H1 (cell line): ENCODE measurements at regions not wholly inside any gene's neighbourhood (a gene's known extent, or its start where the extent isn't known, plus 50 kb on each side); places are given as distances from the start of the nearest gene placed in this dataset.

Source experiments
- CTCF ChIA-PET: fragments of 300-600 bp; sonication (Branson Sonifier 250); formaldehyde crosslinking; loops from one replicate; lab custom pipeline; 2021; ENCODE audit not compliant: partially characterized antibody; lab: Charles Lee
- POLR2A ChIA-PET: fragments of 300-600 bp; sonication (Branson Sonifier 250); formaldehyde crosslinking; loops from one replicate; lab custom pipeline; 2021; ENCODE audit warnings: inconsistent platforms; ENCODE audit not compliant: partially characterized antibody; lab: Charles Lee
- DNase-seq, 2 experiments: peaks; one replicate each; pipeline versions ENCODE4 v3.0.0 to v3.0.0-alpha.2; 2010 to 2022; ENCODE audit warnings: low spot score in 2 of 2, low read depth in 1 of 2, mixed read lengths in 1 of 2
- FAIRE-seq: peaks from 2 replicates; lab custom pipeline; 2011; peaks lifted over from hg19 to GRCh38; lab: Jason Lieb, UNC
- H2AFZ ChIP-seq: 2 replicates; pipeline ENCODE4 v1.8.1; 2012; ENCODE audit warnings: low read length, inconsistent platforms
- H2AK5ac ChIP-seq: 2 replicates; pipeline ENCODE4 v1.6.1; 2013; ENCODE audit warnings: low read depth, low read length
- H2BK120ac ChIP-seq: replicated peaks from 2 replicates; pipeline ENCODE3; 2013; ENCODE audit warnings: low read depth, low read length, inconsistent platforms
- H2BK12ac ChIP-seq: 2 replicates; pipeline ENCODE4 v1.6.1; 2013; ENCODE audit warnings: low read depth, low read length
- H2BK15ac ChIP-seq: 2 replicates; pipeline ENCODE4 v1.6.1; 2013; ENCODE audit warnings: low read length
- H2BK20ac ChIP-seq: 2 replicates; pipeline ENCODE4 v1.6.1; 2013; ENCODE audit warnings: low read length
- H2BK5ac ChIP-seq: 2 replicates; pipeline ENCODE4 v1.6.1; 2013; ENCODE audit warnings: low read depth, low read length
- H3K14ac ChIP-seq: 2 replicates; pipeline ENCODE4 v1.6.1; 2013; ENCODE audit warnings: inconsistent platforms; ENCODE audit not compliant: insufficient read length
- H3K18ac ChIP-seq: 2 replicates; pipeline ENCODE4 v1.6.1; 2013; ENCODE audit warnings: low read length; ENCODE audit errors: extremely low read depth
- H3K23ac ChIP-seq: 2 replicates; pipeline ENCODE4 v1.6.1; 2013; ENCODE audit warnings: inconsistent platforms; ENCODE audit not compliant: insufficient read length
- H3K23me2 ChIP-seq: 2 replicates; pipeline ENCODE4 v1.6.1; 2013; ENCODE audit warnings: low read depth, low read length
- H3K27ac ChIP-seq: 2 replicates; pipeline ENCODE4 v1.6.1; 2011; ENCODE audit warnings: low read depth, low read length, inconsistent platforms
- H3K27me3 ChIP-seq, 4 experiments: replicated peaks in 1 of 4; 1 replicate in 1 of 4; 2 replicates in 3 of 4; pipeline versions ENCODE4 v1.6.1 to v1.8.1; 2011 to 2013; ENCODE audit warnings: low read length in 3 of 4, mild to moderate bottlenecking in 3 of 4, inconsistent platforms in 2 of 4, mixed read lengths in 2 of 4, moderate library complexity in 1 of 4; ENCODE audit not compliant: control insufficient read depth in 3 of 4, insufficient read depth in 3 of 4; ENCODE audit errors: extremely low read depth in 1 of 4
- H3K36me3 ChIP-seq, 4 experiments: 2 replicates each; pipeline versions ENCODE4 v1.6.1 to v1.8.1; 2011 to 2013; ENCODE audit warnings: mild to moderate bottlenecking in 4 of 4, low read length in 3 of 4, moderate library complexity in 2 of 4, control low read depth in 1 of 4, inconsistent platforms in 1 of 4; ENCODE audit not compliant: insufficient read depth in 4 of 4, control insufficient read depth in 2 of 4
- H3K4ac ChIP-seq: replicated peaks from 2 replicates; pipeline ENCODE3; 2013; ENCODE audit warnings: low read length, low read depth, mixed read lengths, inconsistent platforms; ENCODE audit not compliant: insufficient read length
- H3K4me1 ChIP-seq, 4 experiments: replicated peaks in 1 of 4; 1 replicate in 1 of 4; 2 replicates in 3 of 4; pipeline versions ENCODE4 v1.6.1 to v1.8.1; 2011 to 2013; ENCODE audit warnings: low read length in 3 of 4, inconsistent platforms in 2 of 4, mixed read lengths in 1 of 4; ENCODE audit not compliant: insufficient read depth in 4 of 4, control insufficient read depth in 3 of 4
- H3K4me2 ChIP-seq, 2 experiments: 2 replicates each; pipeline versions ENCODE4 v1.6.1 to v1.8.1; 2011 to 2013; ENCODE audit warnings: low read depth in 2 of 2, low read length in 2 of 2, control low read depth in 1 of 2, inconsistent platforms in 1 of 2, mild to moderate bottlenecking in 1 of 2; ENCODE audit not compliant: insufficient read depth in 1 of 2
- H3K4me3 ChIP-seq, 4 experiments: fragments of 200-600, 300-600 bp in 1 of 4; sonication (generic), shearing (Covaris generic), sonication (Bioruptor Twin) in 1 of 4; 2 replicates each; pipeline versions ENCODE4 v1.5.1 to v1.8.1; 2011 to 2016; ENCODE audit warnings: low read length in 4 of 4, low read depth in 3 of 4, control low read depth in 2 of 4, inconsistent platforms in 2 of 4, mild to moderate bottlenecking in 2 of 4, mixed read lengths in 1 of 4, moderate library complexity in 1 of 4; ENCODE audit not compliant: insufficient read depth in 2 of 4; ENCODE audit errors: extremely low read depth in 1 of 4
- H3K56ac ChIP-seq: replicated peaks from 2 replicates; pipeline ENCODE3; 2013; ENCODE audit warnings: low read depth, mild to moderate bottlenecking, mixed read lengths, low read length, inconsistent platforms; ENCODE audit not compliant: insufficient read length
- H3K79me1 ChIP-seq: 2 replicates; pipeline ENCODE4 v1.6.1; 2013; ENCODE audit warnings: low read depth, low read length, control low read depth
- H3K79me2 ChIP-seq, 2 experiments: 2 replicates each; pipeline versions ENCODE4 v1.6.1 to v1.8.1; 2012 to 2013; ENCODE audit warnings: low read length in 2 of 2, mild to moderate bottlenecking in 2 of 2, inconsistent platforms in 1 of 2; ENCODE audit not compliant: insufficient read depth in 2 of 2, control insufficient read depth in 1 of 2
- H3K9ac ChIP-seq, 4 experiments: replicated peaks in 1 of 4; 1 replicate in 1 of 4; 2 replicates in 3 of 4; pipeline versions ENCODE4 v1.6.1 to v1.8.1; 2011 to 2013; ENCODE audit warnings: low read depth in 3 of 4, low read length in 3 of 4, control low read depth in 2 of 4, mild to moderate bottlenecking in 2 of 4, moderate library complexity in 2 of 4, inconsistent platforms in 1 of 4; ENCODE audit errors: extremely low read depth in 1 of 4
- H3K9me3 ChIP-seq, 2 experiments: 2 replicates each; pipeline versions ENCODE4 v1.6.1 to v1.8.1; 2012 to 2013; ENCODE audit warnings: mild to moderate bottlenecking in 2 of 2, moderate library complexity in 2 of 2, control low read depth in 1 of 2, inconsistent platforms in 1 of 2, low read depth in 1 of 2, low read length in 1 of 2, mixed read lengths in 1 of 2; ENCODE audit not compliant: insufficient read depth in 2 of 2
- H4K20me1 ChIP-seq, 2 experiments: replicated peaks in 1 of 2; 2 replicates each; pipeline versions ENCODE3 to v1.8.1; 2011 to 2013; ENCODE audit warnings: inconsistent platforms in 2 of 2, low read length in 2 of 2, mild to moderate bottlenecking in 1 of 2; ENCODE audit not compliant: insufficient read depth in 2 of 2, control insufficient read depth in 1 of 2
- H4K5ac ChIP-seq: 2 replicates; pipeline ENCODE4 v1.6.1; 2013; ENCODE audit warnings: low read length, low read depth, mixed read lengths, inconsistent platforms; ENCODE audit not compliant: insufficient read length
- H4K8ac ChIP-seq: 2 replicates; pipeline ENCODE4 v1.8.0; 2013; ENCODE audit warnings: mild to moderate bottlenecking, moderate library complexity, low read length, inconsistent platforms; ENCODE audit not compliant: insufficient read depth; ENCODE audit errors: extremely low read depth
- H4K91ac ChIP-seq: replicated peaks from 2 replicates; pipeline ENCODE3; 2013; ENCODE audit warnings: low read length, mixed read lengths, inconsistent platforms; ENCODE audit not compliant: insufficient read length
- JUND ChIP-seq: IDR thresholded peaks from 2 replicates; pipeline ENCODE4 v1.6.1; 2011; ENCODE audit warnings: mild to moderate bottlenecking, improper control_type of control experiment, low read length
- WGBS, 2 experiments: shearing (Covaris generic) in 1 of 2; methylation state at CpG; one replicate each; pipeline versions ENCODE4 v1.1.6 to v1.1.7; 2013 to 2015; ENCODE audit warnings: low lambda C conversion rate in 2 of 2, mixed read lengths in 2 of 2, inconsistent platforms in 1 of 2, low coverage in 1 of 2, missing lambda C conversion rate in 1 of 2; ENCODE audit not compliant: insufficient replicate concordance in 2 of 2, insufficient coverage in 1 of 2, insufficient read length in 1 of 2; ENCODE audit errors: extremely low coverage in 1 of 2, missing lambda C conversion rate in 1 of 2; 5-methylcytosine and 5-hydroxymethylcytosine counted together

DNA sequence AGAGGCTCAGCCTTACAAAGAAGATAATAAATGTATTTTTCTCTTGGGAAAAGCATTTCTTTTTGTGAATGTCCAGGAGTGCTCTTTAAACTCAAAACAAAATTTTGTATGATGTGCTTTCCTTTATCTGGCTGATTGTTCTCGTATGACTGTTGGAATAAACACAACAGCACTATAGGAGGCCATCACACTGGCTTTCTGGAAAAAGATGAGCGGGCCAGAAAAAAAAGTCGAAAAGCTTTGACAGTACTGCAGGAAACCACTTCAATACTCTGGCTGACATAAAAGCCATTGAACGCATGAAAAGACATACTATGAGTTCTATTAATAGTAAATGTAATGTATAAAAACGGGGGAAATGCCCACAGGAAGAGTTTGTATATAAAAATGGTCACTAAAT, 64.7 kb upstream of the CTSO start:
- H3K56ac ChIP-seq = no peak overlapping the region
- WGBS, 2 experiments = 53% methylated on average over 5 of the region's 5 CpGs; no CpG with 5 or more reads in 1 of the 2 experiments
- H3K4me2 ChIP-seq = no peak overlapping the region
- ChIA-PET CTCF (interaction anchor here (0.9 to 1.3 kb wide), 2 partner anchors 18 to 94 kb away, joined by 3 to 4 read pairs; no protein-coding TSS in a partner anchor), POLR2A (no interaction called here)
- no peak overlapping the region for H2BK120ac ChIP-seq
- H2AK5ac ChIP-seq = no peak overlapping the region
- H3K9ac ChIP-seq = no peak overlapping the region
- H2AFZ ChIP-seq = no peak overlapping the region
- H4K20me1 ChIP-seq = no peaks in the 10 kb centered on the region
- H2BK15ac ChIP-seq = no peak overlapping the region
- no peaks in the 10 kb centered on the region for H3K23me2 ChIP-seq
- H2BK12ac ChIP-seq = no peak overlapping the region
- H3K4me1 ChIP-seq = peaks cover 2 to 8% (median 6%) of the 10 kb centered on the region in 4 experiments; a peak in 4 of 7 replicates
- H3K27ac ChIP-seq = no peak overlapping the region
- no peak overlapping the region for H4K8ac ChIP-seq
- no peak overlapping the region for H3K18ac ChIP-seq
- H4K5ac ChIP-seq = no peak overlapping the region
- H3K79me2 ChIP-seq = no peaks in the 10 kb centered on the region
- no peak overlapping the region for H2BK5ac ChIP-seq
- no peak overlapping the region for H3K4ac ChIP-seq
- no peak for FAIRE-seq
- H3K79me1 ChIP-seq = no peaks in the 10 kb centered on the region
- H3K14ac ChIP-seq = no peak overlapping the region
- no peak overlapping the region for H2BK20ac ChIP-seq
- H3K23ac ChIP-seq = no peak overlapping the region
- no peaks in the 10 kb centered on the region for H3K9me3 ChIP-seq
- no peak for DNase-seq
- no peaks in the 10 kb centered on the region for H3K36me3 ChIP-seq
- H3K27me3 ChIP-seq = no peaks in the 10 kb centered on the region
- no peak overlapping the region for H4K91ac ChIP-seq
- no peak overlapping the region for H3K4me3 ChIP-seq
- no peak for TF ChIP-seq JUND
